ENCODE measurements at regions not wholly inside any gene's neighbourhood (a gene's known extent, or its start where the extent isn't known, plus 50 kb on each side); places are given as distances from the start of the nearest gene placed in this dataset.

DNA sequence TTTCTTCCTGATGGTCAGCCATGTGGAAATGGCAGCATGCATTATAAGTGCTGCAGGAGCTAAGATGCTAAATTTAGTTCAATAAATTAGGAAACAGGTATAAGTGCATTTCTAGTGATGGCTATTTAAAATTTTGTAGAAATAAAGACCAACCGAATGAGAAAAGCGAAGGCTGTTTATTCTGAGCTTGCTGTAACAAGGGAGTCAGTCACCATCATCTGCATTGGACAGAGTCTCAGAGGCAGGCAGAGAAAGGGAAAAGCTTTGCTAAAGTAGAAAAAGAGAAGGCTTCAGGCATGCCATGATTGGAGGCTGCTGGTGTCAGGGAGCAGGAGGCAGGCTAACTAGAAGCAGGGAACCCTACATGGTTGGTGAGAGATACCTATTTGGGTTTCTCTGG lies 451.0 kb downstream of the EDEM1 start:
- Histone ChIP-seq H3K27me3 (no peaks in the 10 kb centered on the region), H3K4me1 (no peaks in the 10 kb centered on the region), H3K9me3 (peaks cover 0 to 21% (median 5%) of the 10 kb centered on the region in 12 donors), H3K4me3 (no peak overlapping the region), H3K27ac (no peak overlapping the region), H3K36me3 (no peaks in the 10 kb centered on the region)
- no peak for TF ChIP-seq POLR2A (IDR thresholded peaks at IDR 0.05)
- TF ChIP-seq CTCF (IDR thresholded peaks at IDR 0.05) = no peak
- intact Hi-C loops (cut with DNase I) = no loop called here
- WGBS, 4 donors = 51 to 96% (median 95%) methylated on average over 2 of the region's 2 CpGs
- no peak for ATAC-seq
- no peak for DNase-seq

- Histone ChIP-seq H3K36me3 (no peaks in the 10 kb centered on the region), H3K4me3 (no peak overlapping the region), H3K9me3 (peaks cover 0 to 5% (median 0%) of the 10 kb centered on the region in 12 donors), H3K4me1 (no peaks in the 10 kb centered on the region), H3K27me3 (no peaks in the 10 kb centered on the region), H3K27ac (no peak overlapping the region)
- DNase-seq = no peak
- no peak for ATAC-seq
- 64 to 69% (median 66%) methylated on average over 7 of the region's 7 CpGs for WGBS, 4 donors
- TF ChIP-seq CTCF (IDR thresholded peaks at IDR 0.05) (no peak), POLR2A (IDR thresholded peaks at IDR 0.05) (no peak)
- intact Hi-C loops (cut with DNase I) = loop anchor here in 1 of 10 donors (2.0 kb wide), 1 partner anchor 62 kb away; no protein-coding TSS in a partner anchor
Measured at GRCh38 chr3:5644773-5645670, 457.5 kb downstream of the EDEM1 start.

DNA sequence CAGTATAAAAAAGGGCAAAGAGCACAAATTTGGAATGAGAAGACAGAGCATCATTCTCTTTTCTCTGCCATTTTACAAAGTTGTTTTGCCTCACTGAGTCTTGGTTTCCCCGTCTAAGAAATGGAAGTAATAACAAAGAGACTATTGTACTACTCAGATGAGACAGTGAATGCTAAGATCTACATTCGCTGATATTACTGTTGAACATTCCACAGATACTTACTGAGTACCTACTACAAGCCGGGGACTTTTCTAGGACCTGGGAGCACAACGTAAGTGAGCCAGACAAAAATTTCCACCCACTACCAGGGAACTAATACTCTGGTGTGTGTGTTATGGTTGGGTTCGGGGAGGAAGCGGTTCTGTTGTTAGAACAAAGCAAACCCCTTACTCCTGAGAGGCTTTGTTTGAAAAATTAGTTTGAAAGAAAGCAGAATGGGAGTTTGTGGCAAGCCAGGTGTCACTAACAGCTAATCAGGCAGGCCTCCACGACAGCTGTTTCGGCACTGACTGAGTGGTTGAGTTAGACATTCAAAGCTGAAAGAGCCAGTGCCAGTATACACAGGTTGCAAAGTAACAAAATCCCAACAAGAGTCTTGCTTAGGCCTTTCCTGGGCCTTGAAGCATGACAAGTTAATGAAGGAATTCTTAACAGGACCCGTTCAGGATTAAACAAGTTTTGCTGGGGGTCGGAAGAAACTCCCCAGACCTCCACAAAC lies 458.3 kb downstream of the EDEM1 start:
- ATAC-seq = no peak
- Histone ChIP-seq H3K4me3 (no peak overlapping the region), H3K27me3 (no peaks in the 10 kb centered on the region), H3K27ac (no peak overlapping the region), H3K4me1 (no peaks in the 10 kb centered on the region), H3K9me3 (peaks cover 0 to 5% (median 0%) of the 10 kb centered on the region in 12 donors), H3K36me3 (no peaks in the 10 kb centered on the region)
- no peak for DNase-seq
- TF ChIP-seq CTCF (IDR thresholded peaks at IDR 0.05) (no peak), POLR2A (IDR thresholded peaks at IDR 0.05) (no peak)
- 65 to 68% (median 66%) methylated on average over 10 of the region's 10 CpGs for WGBS, 4 donors
- intact Hi-C loops (cut with DNase I) = loop anchor here in 1 of 10 donors (2.0 kb wide), 1 partner anchor 63 kb away; no protein-coding TSS in a partner anchor

GRCh38 chr3:5650303-5650702 lies 462.8 kb downstream of the EDEM1 start:
- no peaks in the 10 kb centered on the region for H3K36me3 ChIP-seq
- ATAC-seq = no peak
- no peaks in the 10 kb centered on the region for H3K4me1 ChIP-seq
- intact Hi-C loops (cut with DNase I) = no loop called here
- no peak for TF ChIP-seq CTCF (IDR thresholded peaks at IDR 0.05)
- H3K9me3 ChIP-seq = peaks cover 0 to 9% (median 0%) of the 10 kb centered on the region in 12 donors
- 49 to 89% (median 75%) methylated on average over 2 of the region's 2 CpGs for WGBS, 4 donors
- H3K27ac ChIP-seq = no peak overlapping the region
- no peak for DNase-seq
- no peaks in the 10 kb centered on the region for H3K27me3 ChIP-seq
- H3K4me3 ChIP-seq = no peak overlapping the region
